Heart left ventricle (tissue), 16 donors: ENCODE measurements at regions not wholly inside any gene's neighbourhood (a gene's known extent, or its start where the extent isn't known, plus 50 kb on each side); places are given as distances from the start of the nearest gene placed in this dataset.

ENCODE experiments used
- ATAC-seq, 4 donors: fragments of 200-7000 bp; cut with Tn5 transposase; one replicate each; pipeline ENCODE4 v1.9.1; 2020 to 2022; ENCODE audit warnings: moderate library complexity in 4 of 4, mild to moderate bottlenecking in 3 of 4, moderate number of reproducible peaks in 1 of 4
- DNase-seq, 5 donors: peaks; one replicate each; pipeline ENCODE4 v3.0.0-alpha.2; 2020
- H3K27ac ChIP-seq, 12 donors: fragments of 200-600 bp; sonication (generic) in 4 of 12; one replicate each; pipeline versions ENCODE4 v1.5.0 to v1.8.0; 2016 to 2022; ENCODE audit warnings: mild to moderate bottlenecking in 2 of 12
- H3K27me3 ChIP-seq, 9 donors: fragments of 200-600 bp; sonication (generic) in 2 of 9; one replicate each; pipeline versions ENCODE4 v1.5.1 to v1.8.0; 2016 to 2022; ENCODE audit warnings: mild to moderate bottlenecking in 3 of 9
- H3K36me3 ChIP-seq, 9 donors: fragments of 200-600 bp; sonication (generic) in 2 of 9; one replicate each; pipeline versions ENCODE4 v1.5.0 to v1.8.0; 2018 to 2022; ENCODE audit warnings: mild to moderate bottlenecking in 2 of 9
- H3K4me1 ChIP-seq, 12 donors: fragments of 200-600 bp; sonication (generic) in 4 of 12; one replicate each; pipeline versions ENCODE4 v1.5.0 to v1.8.0; 2016 to 2022; ENCODE audit warnings: mild to moderate bottlenecking in 3 of 12
- H3K4me3 ChIP-seq, 12 donors: fragments of 200-600 bp; sonication (generic) in 4 of 12; one replicate each; pipeline versions ENCODE4 v1.5.0 to v1.8.0; 2017 to 2022; ENCODE audit warnings: mild to moderate bottlenecking in 9 of 12, moderate library complexity in 4 of 12
- H3K9me3 ChIP-seq, 12 donors: fragments of 200-600 bp; sonication (generic) in 4 of 12; one replicate each; pipeline versions ENCODE4 v1.5.0 to v1.8.0; 2016 to 2022; ENCODE audit warnings: mild to moderate bottlenecking in 1 of 12
- CTCF ChIP-seq, 12 donors: fragments of 200-600 bp; sonication (generic) in 4 of 12; IDR thresholded peaks; one replicate each; pipeline versions ENCODE4 v1.5.0 to v1.8.0; 2018 to 2022; ENCODE audit warnings: antibody characterized with exemption in 12 of 12, mild to moderate bottlenecking in 5 of 12
- POLR2A ChIP-seq, 2 donors: fragments of 450-650 bp; IDR thresholded peaks; one replicate each; pipeline ENCODE4 v1.6.1; 2017; ENCODE audit warnings: antibody characterized with exemption in 2 of 2, mild to moderate bottlenecking in 2 of 2, moderate library complexity in 2 of 2
- WGBS, 4 donors: extraction: QIAGEN DNeasy Blood & Tissue Kit in 2 of 4; methylation state at CpG; one replicate each; pipeline versions ENCODE4 v1.1.5 to v1.1.7; 2013 to 2018; 5-methylcytosine and 5-hydroxymethylcytosine counted together
- intact Hi-C, 10 donors: fragments of 100-400 bp; cut with DNase I; formaldehyde crosslinking; loops; one replicate each; pipeline versions ENCODE4 v1.11.1 to v1.14.2; 2022
- donor health status: ischemic (EF 13 %, LVEDD 7.1; RV severe dilation, severe dysfunction).
- donor health status: healthy with polysubstance abuse.
- donor health status: DM: no; HTN: yes; CAD: no.
- donor health status: DM: no; HTN: no; CAD: no.
- donor health status: ischemic (EF 25% LVEDD 6.9; RV normal size, moderate dysfunction).
- donor health status: ischemic (EF 25% LVEDD 5.7; RV mildly dilated, moderate dysfunction).
- donor health status: healthy.
- donor health status: DM: yes; HTN: yes; CAD: no.
- donor health status: ischemic (EF 35%, LVEDD 5.7; RV mildly dilated, moderate dysfunction).
- donor health status: nonischemic (EF 11% LVEDD 7.7; RV severe dilation, severe dysfunction).
- donor health status: DM: yes; HTN: yes; CAD: no.
- donor health status: PGD.
- donor health status: ischemic (EF 29% LVEDD 5.4; RV normal size, mild dysfunction).
- donor health status: nonischemic (EF 23%, LVEDD 6.1; RV moderate dilation, normal function).

- H3K36me3 ChIP-seq = no peaks in the 10 kb centered on the region
- ATAC-seq (no peak), DNase-seq (no peak)
- no peak overlapping the region for H3K4me3 ChIP-seq
- peaks cover 0 to 7% (median 0%) of the 10 kb centered on the region in 12 donors for H3K9me3 ChIP-seq
- H3K27ac ChIP-seq = no peak overlapping the region
- intact Hi-C loops = no loop called here
- TF ChIP-seq CTCF (IDR thresholded peaks at IDR 0.05) = no peak
- no peak for TF ChIP-seq POLR2A (IDR thresholded peaks at IDR 0.05)
- no peaks in the 10 kb centered on the region for H3K4me1 ChIP-seq
- 85 to 91% (median 87%) methylated on average over 10 of the region's 10 CpGs for WGBS, 4 donors
- H3K27me3 ChIP-seq = no peaks in the 10 kb centered on the region
Observed at GRCh38 chr13:30078059-30078458, 227.6 kb upstream of the UBL3 start.

GRCh38 chr13:30077240-30077735, 226.9 kb upstream of the UBL3 start:
- Histone ChIP-seq H3K36me3 (no peaks in the 10 kb centered on the region), H3K9me3 (peaks cover 0 to 7% (median 0%) of the 10 kb centered on the region in 12 donors), H3K27ac (no peak overlapping the region), H3K4me3 (no peak overlapping the region), H3K4me1 (no peaks in the 10 kb centered on the region), H3K27me3 (no peaks in the 10 kb centered on the region)
- WGBS, 4 donors = 67 to 77% (median 75%) methylated on average over 4 of the region's 4 CpGs
- ATAC-seq (no peak), DNase-seq (no peak)
- intact Hi-C loops = no loop called here
- TF ChIP-seq CTCF (IDR thresholded peaks at IDR 0.05) (no peak), POLR2A (IDR thresholded peaks at IDR 0.05) (no peak)

- Histone ChIP-seq H3K36me3 (no peaks in the 10 kb centered on the region), H3K9me3 (no peaks in the 10 kb centered on the region), H3K27me3 (no peaks in the 10 kb centered on the region), H3K4me1 (no peaks in the 10 kb centered on the region), H3K27ac (no peak overlapping the region), H3K4me3 (no peak overlapping the region)
- WGBS, 4 donors = 79 to 90% (median 88%) methylated on average over 10 of the region's 10 CpGs
- ATAC-seq (no peak), DNase-seq (no peak)
- TF ChIP-seq POLR2A (IDR thresholded peaks at IDR 0.05) = no peak
- no peak for TF ChIP-seq CTCF (IDR thresholded peaks at IDR 0.05)
- intact Hi-C loops = no loop called here
Observed at GRCh38 chr13:30074955-30075614, 224.7 kb upstream of the UBL3 start.

- TF ChIP-seq POLR2A (IDR thresholded peaks at IDR 0.05) = no peak
- TF ChIP-seq CTCF (IDR thresholded peaks at IDR 0.05) = no peak
- whole genome bisulfite sequencing, 4 donors = 83 to 87% (median 86%) methylated on average over 3 of the region's 3 CpGs
Observed at GRCh38 chr13:30074431-30074830, 224.0 kb upstream of the UBL3 start.

More at GRCh38 chr13:30074431-30074830, 224.0 kb upstream of the UBL3 start:
- Histone ChIP-seq H3K9me3 (no peaks in the 10 kb centered on the region), H3K27ac (no peak overlapping the region), H3K36me3 (no peaks in the 10 kb centered on the region), H3K4me1 (no peaks in the 10 kb centered on the region), H3K4me3 (no peak overlapping the region), H3K27me3 (peaks cover 0 to 3% (median 0%) of the 10 kb centered on the region in 9 donors)
- no peak for ATAC-seq
- intact Hi-C loops = no loop called here
- no peak for DNase-seq
